HG03175 (cell line): ENCODE measurements at regions not wholly inside any gene's neighbourhood (a gene's known extent, or its start where the extent isn't known, plus 50 kb on each side); places are given as distances from the start of the nearest gene placed in this dataset.

Source experiments
- ATAC-seq: cut with Tn5 transposase; IDR thresholded peaks from one replicate; pipeline ENCODE4 v1.9.1; 2021; ENCODE audit warnings: mild to moderate bottlenecking, moderate library complexity; ENCODE audit not compliant: unreplicated experiment

- no peak for ATAC-seq
Observed at GRCh38 chr1:37415611-37416244, 58.7 kb upstream of the ZC3H12A start.

DNA sequence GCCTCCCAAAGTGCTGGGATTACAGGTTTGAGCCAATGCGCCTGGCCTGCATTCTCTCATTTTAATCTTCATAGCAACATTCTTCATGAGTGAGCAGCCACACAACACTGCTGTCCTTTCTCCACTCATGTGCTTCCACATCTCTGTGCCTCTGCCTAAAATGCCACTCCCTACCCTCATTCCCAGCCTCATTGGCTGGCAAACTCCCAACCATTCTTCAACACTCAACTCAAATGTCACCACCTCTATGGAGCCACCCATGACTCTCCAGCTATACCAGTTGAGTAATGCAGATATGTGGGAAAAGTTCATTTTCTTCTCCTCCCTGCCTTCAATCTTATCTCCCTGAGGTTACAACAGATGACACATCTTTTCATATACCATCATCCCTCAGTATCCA lies 53.9 kb upstream of the ZC3H12A start:
- no peak for ATAC-seq

- no peak for ATAC-seq
Observed at GRCh38 chr1:37423810-37424209, 50.6 kb upstream of the ZC3H12A start.

DNA sequence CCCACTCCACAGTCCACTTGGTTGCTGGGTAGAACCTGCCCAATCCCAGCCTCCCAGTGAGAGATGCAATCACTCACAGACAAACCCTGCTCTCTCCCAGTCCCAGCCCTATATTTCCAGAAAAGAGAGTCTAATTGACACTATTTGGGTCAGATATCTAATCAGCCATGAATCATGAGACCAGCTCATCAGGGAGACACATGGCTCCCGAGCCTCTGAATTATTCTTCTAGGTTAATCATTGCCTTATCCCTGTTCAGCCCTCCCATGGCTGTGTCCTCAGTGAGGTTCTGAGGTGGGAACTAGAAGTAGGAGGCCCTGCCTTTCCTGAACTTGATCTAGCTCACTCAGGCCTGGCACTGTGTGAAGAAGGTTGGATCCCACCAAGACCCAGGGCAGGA lies 49.9 kb upstream of the ZC3H12A start:
- ATAC-seq: no peak
